ENCODE measurements at regions not wholly inside any gene's neighbourhood (a gene's known extent, or its start where the extent isn't known, plus 50 kb on each side); places are given as distances from the start of the nearest gene placed in this dataset.

DNA sequence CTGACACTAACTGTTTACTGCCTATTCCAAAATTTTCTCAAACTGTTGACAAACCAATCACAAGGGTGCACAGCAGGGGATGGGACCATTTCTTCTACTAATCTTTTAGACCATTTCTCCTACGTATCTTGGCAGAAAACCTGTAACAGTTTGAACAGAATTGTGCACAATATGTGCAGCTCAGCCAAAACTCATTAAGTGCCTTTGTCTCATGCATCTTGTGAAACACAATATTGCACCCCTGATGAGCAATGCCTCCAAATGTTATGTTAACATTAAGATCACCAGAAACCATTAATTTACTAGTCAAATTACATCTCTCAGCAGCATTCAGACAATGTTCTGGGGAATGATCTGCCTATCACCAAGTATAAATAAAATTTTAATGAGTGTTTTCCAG, 247.5 kb downstream of the NRIP1 start (continued):
- TF ChIP-seq NRF1 (IDR thresholded peaks at IDR 0.05; ENCODE audit: low read depth, low read length) (no peak), FOSL2 (IDR thresholded peaks at IDR 0.05; ENCODE audit: borderline replicate concordance, low read depth) (no peak), TCF12 (IDR thresholded peaks at IDR 0.05) (no peak), RXRA (IDR thresholded peaks at IDR 0.05; ENCODE audit: borderline replicate concordance, low read depth) (no peak)
- TF ChIP-seq, protein P1, sequence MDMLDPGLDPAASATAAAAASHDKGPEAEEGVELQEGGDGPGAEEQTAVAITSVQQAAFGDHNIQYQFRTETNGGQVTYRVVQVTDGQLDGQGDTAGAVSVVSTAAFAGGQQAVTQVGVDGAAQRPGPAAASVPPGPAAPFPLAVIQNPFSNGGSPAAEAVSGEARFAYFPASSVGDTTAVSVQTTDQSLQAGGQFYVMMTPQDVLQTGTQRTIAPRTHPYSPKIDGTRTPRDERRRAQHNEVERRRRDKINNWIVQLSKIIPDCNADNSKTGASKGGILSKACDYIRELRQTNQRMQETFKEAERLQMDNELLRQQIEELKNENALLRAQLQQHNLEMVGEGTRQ (IDR thresholded peaks at IDR 0.05; ENCODE audit: borderline replicate concordance, low read depth, low read length), result no peak
- TF ChIP-seq, protein P2, sequence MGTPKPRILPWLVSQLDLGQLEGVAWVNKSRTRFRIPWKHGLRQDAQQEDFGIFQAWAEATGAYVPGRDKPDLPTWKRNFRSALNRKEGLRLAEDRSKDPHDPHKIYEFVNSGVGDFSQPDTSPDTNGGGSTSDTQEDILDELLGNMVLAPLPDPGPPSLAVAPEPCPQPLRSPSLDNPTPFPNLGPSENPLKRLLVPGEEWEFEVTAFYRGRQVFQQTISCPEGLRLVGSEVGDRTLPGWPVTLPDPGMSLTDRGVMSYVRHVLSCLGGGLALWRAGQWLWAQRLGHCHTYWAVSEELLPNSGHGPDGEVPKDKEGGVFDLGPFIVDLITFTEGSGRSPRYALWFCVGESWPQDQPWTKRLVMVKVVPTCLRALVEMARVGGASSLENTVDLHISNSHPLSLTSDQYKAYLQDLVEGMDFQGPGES (IDR thresholded peaks at IDR 0.05; ENCODE audit: low read depth, low read length), result no peak

DNA sequence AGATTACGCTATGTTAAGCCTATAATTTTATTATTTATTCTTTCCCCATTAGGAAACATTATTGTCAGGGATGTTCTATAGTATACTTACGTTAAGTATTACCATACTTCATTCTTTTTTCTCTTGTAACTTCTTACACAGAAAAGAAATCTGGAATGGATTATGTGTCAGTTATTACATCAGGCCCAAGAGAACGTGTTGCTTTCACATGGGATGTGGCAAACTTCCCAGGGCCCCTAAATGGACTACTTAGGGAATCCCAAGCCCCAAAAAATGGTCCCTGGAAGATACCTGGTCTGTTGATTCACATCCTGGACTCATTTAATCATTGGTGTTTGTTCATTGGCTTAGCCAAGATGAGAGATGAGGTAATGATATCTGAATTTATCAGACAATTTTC, 249.8 kb downstream of the NRIP1 start:
- no peak overlapping the region for H3K9ac ChIP-seq
- H3K36me3 ChIP-seq (replicated peaks in 1 of 2; ENCODE audit: control insufficient read depth in 1 of 2, insufficient read depth in 2 of 2, low read length in 1 of 2), result no peaks in the 10 kb centered on the region
- no peaks in the 10 kb centered on the region for H3F3A ChIP-seq (replicated peaks; ENCODE audit: insufficient read depth)
- no peak for TF ChIP-seq MEF2A (IDR thresholded peaks at IDR 0.05; ENCODE audit: borderline replicate concordance, low read depth)
- no peak for TF ChIP-seq GATA2 (CRISPR knock-in tag; IDR thresholded peaks at IDR 0.05)
- TF ChIP-seq SMC3 (IDR thresholded peaks at IDR 0.05; ENCODE audit: low read depth, low read length), result no peak
- TF ChIP-seq, protein P2 (IDR thresholded peaks at IDR 0.05; ENCODE audit: low read depth, low read length), result no peak
- TF ChIP-seq, protein P3, sequence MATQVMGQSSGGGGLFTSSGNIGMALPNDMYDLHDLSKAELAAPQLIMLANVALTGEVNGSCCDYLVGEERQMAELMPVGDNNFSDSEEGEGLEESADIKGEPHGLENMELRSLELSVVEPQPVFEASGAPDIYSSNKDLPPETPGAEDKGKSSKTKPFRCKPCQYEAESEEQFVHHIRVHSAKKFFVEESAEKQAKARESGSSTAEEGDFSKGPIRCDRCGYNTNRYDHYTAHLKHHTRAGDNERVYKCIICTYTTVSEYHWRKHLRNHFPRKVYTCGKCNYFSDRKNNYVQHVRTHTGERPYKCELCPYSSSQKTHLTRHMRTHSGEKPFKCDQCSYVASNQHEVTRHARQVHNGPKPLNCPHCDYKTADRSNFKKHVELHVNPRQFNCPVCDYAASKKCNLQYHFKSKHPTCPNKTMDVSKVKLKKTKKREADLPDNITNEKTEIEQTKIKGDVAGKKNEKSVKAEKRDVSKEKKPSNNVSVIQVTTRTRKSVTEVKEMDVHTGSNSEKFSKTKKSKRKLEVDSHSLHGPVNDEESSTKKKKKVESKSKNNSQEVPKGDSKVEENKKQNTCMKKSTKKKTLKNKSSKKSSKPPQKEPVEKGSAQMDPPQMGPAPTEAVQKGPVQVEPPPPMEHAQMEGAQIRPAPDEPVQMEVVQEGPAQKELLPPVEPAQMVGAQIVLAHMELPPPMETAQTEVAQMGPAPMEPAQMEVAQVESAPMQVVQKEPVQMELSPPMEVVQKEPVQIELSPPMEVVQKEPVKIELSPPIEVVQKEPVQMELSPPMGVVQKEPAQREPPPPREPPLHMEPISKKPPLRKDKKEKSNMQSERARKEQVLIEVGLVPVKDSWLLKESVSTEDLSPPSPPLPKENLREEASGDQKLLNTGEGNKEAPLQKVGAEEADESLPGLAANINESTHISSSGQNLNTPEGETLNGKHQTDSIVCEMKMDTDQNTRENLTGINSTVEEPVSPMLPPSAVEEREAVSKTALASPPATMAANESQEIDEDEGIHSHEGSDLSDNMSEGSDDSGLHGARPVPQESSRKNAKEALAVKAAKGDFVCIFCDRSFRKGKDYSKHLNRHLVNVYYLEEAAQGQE (IDR thresholded peaks at IDR 0.05; ENCODE audit: low read depth, low read length), result no peak
- no peak for TF ChIP-seq RXRA (IDR thresholded peaks at IDR 0.05; ENCODE audit: borderline replicate concordance, low read depth)
- TF ChIP-seq NFIC (IDR thresholded peaks at IDR 0.05; ENCODE audit: borderline replicate concordance), result no peak
- no peak for TF ChIP-seq YY1 (IDR thresholded peaks at IDR 0.05; ENCODE audit: low read depth)
- TF ChIP-seq, protein P4, sequence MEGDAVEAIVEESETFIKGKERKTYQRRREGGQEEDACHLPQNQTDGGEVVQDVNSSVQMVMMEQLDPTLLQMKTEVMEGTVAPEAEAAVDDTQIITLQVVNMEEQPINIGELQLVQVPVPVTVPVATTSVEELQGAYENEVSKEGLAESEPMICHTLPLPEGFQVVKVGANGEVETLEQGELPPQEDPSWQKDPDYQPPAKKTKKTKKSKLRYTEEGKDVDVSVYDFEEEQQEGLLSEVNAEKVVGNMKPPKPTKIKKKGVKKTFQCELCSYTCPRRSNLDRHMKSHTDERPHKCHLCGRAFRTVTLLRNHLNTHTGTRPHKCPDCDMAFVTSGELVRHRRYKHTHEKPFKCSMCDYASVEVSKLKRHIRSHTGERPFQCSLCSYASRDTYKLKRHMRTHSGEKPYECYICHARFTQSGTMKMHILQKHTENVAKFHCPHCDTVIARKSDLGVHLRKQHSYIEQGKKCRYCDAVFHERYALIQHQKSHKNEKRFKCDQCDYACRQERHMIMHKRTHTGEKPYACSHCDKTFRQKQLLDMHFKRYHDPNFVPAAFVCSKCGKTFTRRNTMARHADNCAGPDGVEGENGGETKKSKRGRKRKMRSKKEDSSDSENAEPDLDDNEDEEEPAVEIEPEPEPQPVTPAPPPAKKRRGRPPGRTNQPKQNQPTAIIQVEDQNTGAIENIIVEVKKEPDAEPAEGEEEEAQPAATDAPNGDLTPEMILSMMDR (IDR thresholded peaks at IDR 0.05), result no peak
- TF ChIP-seq TCF12 (IDR thresholded peaks at IDR 0.05), result no peak
- no peak for TF ChIP-seq RFX5 (IDR thresholded peaks at IDR 0.05; ENCODE audit: low read length)
- TF ChIP-seq, protein P1 (IDR thresholded peaks at IDR 0.05; ENCODE audit: borderline replicate concordance, low read depth, low read length), result no peak
- no peak for TF ChIP-seq EP300 (IDR thresholded peaks at IDR 0.05; ENCODE audit: borderline replicate concordance in 1 of 2, low read depth in 1 of 2, low read length in 1 of 2)
- TF ChIP-seq NRF1 (IDR thresholded peaks at IDR 0.05; ENCODE audit: low read depth, low read length), result no peak
- TF ChIP-seq EZH2phosphoT487 (IDR thresholded peaks at IDR 0.05; ENCODE audit: borderline replicate concordance, low read depth), result no peak
- no peak for TF ChIP-seq FOXM1 (IDR thresholded peaks at IDR 0.05; ENCODE audit: low read depth)
- no peak for TF ChIP-seq MXI1 (IDR thresholded peaks at IDR 0.05; ENCODE audit: low read depth, low read length)
- no peak for TF ChIP-seq JUND (IDR thresholded peaks at IDR 0.05)
- 0 out of 2 replicates have a peak, but pooled peaks cover 4% of the 10 kb centered on the region for H3K9me3 ChIP-seq
- no peak overlapping the region for H3K4me3 ChIP-seq (ENCODE audit: low read depth in 2 of 2, low read length in 1 of 2)
- ChIA-PET CTCF (no interaction called here), POLR2A (no interaction called here)
- no peaks in the 10 kb centered on the region for H3K4me1 ChIP-seq (ENCODE audit: control insufficient read depth in 1 of 2, insufficient read depth in 2 of 2, low read depth in 1 of 2, low read length in 1 of 2)
- H3K4me2 ChIP-seq, result no peak overlapping the region
- no peaks in the 10 kb centered on the region for H3K79me2 ChIP-seq (ENCODE audit: insufficient read depth)
- 7% methylated on average over 3 of the region's 3 CpGs for WGBS (ENCODE audit: low lambda C conversion rate)
- H3K27ac ChIP-seq (ENCODE audit: low read depth in 2 of 2, low read length in 1 of 2), result no peak overlapping the region
- no peaks in the 10 kb centered on the region for H3K27me3 ChIP-seq (ENCODE audit: insufficient read depth)
- H3K9me2 ChIP-seq, result no peaks in the 10 kb centered on the region
- no peak for DNase-seq
- H2AFZ ChIP-seq (ENCODE audit: low read depth), result no peak overlapping the region
- no peaks in the 10 kb centered on the region for H4K20me1 ChIP-seq (ENCODE audit: insufficient read depth)

Data from SK-N-SH (cell line).